NT2/D1 (cell line): ENCODE measurements at regions not wholly inside any gene's neighbourhood (a gene's known extent, or its start where the extent isn't known, plus 50 kb on each side); places are given as distances from the start of the nearest gene placed in this dataset.

Source experiments
- YY1 ChIP-seq: IDR thresholded peaks from 2 replicates; pipeline ENCODE4 v1.6.1; 2011; ENCODE audit not compliant: insufficient read length, insufficient read depth
- ZNF274 ChIP-seq: IDR thresholded peaks from 2 replicates; pipeline ENCODE4 v1.6.1; 2011; ENCODE audit warnings: mild to moderate bottlenecking, low read depth, low read length

GRCh38 chr12:67786086-67786485 lies 137.5 kb downstream of the DYRK2 start:
- TF ChIP-seq ZNF274 (no peak), YY1 (no peak)
